NCI-H526 (cell line): ENCODE measurements at regions not wholly inside any gene's neighbourhood (a gene's known extent, or its start where the extent isn't known, plus 50 kb on each side); places are given as distances from the start of the nearest gene placed in this dataset.
A peak's percentile ranks its signal among the peaks of the same experiment; 100 is the strongest.
"Not testable (repeated sequence)": the region's sequence is repeated elsewhere in the genome, so short reads cannot be mapped to it uniquely, and the experiment has no call there.

Experiments
- DNase-seq, 2 experiments: peaks; one replicate each; lab custom pipeline; 2025; lab: John Stamatoyannopoulos, UW

GRCh38 chr21:31531967-31532366, 127.5 kb upstream of the SOD1 start:
- DNase-seq: no peak

- DNase-seq: peak in 1 of 2 experiments; percentile 34
Measured at GRCh38 chr21:31530897-31531705, 128.4 kb upstream of the SOD1 start.

DNA sequence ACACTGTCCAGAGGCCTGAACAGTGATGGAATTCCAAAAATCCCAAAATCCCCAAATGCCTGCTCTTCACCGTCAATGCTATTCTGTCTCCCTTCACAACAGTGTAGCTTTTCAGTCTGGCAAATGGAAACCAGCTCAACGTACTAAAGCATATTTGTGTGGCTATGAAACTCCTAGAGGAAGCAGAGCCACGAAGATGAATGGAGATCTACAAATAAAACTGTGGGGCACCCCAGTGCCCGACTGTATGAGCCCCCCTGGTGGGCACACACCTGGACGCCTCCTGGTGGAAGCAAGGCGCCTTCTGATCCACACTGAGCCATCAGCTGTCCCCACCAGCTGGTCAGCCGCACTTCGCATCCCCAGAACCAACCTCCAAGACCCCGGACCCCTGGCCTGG, 129.1 kb upstream of the SOD1 start:
- DNase-seq: no peak

DNA sequence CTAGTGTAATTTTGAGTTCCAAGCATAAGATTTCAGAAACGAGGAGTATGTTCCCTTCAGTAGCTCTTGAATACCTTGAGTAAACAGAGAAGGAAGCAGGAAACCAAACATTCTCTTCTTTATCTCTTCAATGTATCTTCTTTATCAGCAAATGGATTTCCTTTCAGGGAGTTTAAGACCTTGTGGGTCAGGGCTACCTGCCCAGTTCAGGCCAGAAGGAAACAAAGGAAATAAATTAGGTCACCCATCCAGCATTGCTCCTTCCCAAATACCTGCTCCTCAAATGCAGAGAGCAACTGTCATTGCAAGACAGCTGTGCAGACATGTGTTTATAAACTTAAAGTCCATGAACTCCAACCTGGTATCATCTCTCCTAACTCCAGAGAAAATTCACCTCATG, 130.1 kb upstream of the SOD1 start:
- no peak for DNase-seq

DNA sequence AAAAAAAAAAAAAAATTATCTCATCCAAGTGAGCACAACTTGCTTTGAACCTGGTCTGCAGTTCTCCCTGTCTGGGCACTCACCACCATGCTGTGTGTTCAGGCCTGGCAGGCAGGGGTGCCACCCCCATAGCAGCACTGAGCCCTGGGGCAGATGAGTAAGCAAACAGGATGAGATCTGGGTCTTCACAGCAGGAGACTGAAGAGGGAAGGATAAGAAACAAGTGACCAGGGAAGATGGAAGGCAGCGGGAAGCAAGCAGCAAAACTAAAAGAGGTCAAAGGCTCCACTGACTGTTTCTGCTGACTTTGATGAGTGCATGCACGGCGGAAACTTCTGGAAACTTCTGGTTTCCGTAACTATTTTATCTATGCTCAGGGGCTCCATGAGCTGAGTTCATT, 133.5 kb upstream of the SOD1 start:
- no peak for DNase-seq

DNA sequence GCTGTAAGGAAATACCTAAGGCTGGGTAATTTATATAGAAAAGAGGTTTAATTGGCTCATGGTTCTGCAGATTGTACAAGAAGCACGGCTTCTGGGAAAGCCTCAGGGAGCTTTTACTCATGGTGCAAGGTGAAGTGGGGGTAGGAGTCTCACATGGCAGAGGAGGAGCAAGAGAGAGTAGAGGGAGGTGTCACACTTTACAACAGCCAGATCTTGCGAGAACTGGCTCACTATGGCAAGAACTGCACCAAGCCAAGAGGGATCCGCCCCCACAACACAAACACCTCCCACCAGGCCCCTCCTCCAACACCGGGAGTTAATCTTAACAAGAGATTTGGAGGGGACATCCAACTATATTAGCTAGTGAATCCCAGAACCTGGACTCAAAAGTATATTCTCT, 135.4 kb upstream of the SOD1 start:
- no peak for DNase-seq

DNA sequence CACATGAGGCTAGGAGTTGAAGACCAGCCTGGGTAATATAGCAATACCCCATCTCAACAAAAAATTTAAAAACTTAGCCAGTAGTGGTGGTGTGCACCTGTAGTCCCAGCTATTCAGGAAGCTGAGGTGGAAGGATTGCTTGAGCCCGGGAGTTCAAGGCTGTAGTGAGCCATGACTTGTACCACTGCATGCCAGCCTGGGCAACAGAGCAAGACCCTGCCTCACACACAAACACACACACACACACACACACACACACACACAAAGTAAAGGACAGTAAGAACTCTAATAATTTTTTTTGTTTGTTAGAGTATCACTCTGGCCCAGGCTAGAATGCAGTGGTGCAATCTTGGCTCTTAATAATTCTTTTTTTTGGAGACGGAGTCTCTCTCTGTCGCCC, 138.0 kb upstream of the SOD1 start:
- DNase-seq: no peak

- peak in 1 of 2 experiments; percentile 19 for DNase-seq
Measured at GRCh38 chr21:31520561-31521098, 138.9 kb upstream of the SOD1 start.

- no peak for DNase-seq
Measured at GRCh38 chr21:31518580-31518979, 140.9 kb upstream of the SOD1 start.

DNA sequence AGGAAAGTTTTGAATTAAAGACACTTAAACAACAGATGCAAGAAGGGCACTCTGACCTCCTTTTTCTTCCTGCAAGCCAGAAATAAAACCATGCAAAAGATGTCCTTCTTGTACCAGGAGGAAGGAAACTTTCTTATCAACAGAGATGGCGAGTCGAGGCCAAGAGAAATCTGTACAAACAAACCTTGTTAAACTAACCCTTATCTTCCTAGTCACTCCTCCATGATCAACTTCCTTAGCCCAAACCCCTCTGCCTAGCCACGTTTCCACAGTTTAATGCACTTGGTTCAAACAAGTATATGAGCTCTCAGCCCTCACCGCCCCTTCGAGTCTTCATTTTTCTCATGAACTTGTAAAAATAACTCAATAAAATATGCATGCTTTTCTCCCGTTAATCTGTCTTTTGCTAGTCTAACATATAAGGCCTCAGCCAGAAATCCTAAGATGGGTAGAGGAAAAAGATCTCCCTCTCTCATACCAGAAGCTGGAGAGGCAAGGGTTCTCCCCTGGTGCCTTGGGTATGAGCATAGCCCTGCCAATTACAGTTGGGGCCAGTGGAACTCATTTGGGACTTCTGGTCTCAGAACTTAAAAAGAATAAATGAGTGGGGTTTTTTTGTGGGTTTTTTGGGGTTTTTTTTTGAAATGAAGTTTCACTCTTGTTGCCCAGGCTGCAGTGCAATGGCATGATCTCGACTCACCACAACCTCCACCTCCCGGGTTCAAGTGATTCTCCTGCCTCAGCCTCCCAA, 141.7 kb upstream of the SOD1 start:
- DNase-seq: no peak

DNA sequence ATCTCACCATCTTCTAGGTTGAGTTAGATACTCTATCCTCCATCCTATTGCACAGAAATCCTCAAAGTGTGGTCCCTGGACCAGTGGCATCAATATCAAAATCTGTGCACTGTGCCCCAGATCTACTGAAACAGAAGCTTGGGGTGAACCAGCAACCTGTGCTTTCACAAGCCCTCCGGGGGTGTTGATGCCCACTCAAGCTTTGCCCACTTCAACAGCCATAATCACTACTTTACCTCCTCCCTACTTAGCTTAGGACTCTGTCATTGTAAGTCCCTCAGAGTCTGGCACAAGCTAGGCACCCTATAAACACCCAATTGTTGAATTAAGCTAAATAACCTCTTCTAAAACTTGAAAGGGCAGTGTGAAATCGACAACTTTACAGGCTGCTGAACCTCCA, 144.2 kb upstream of the SOD1 start:
- no peak for DNase-seq

DNA sequence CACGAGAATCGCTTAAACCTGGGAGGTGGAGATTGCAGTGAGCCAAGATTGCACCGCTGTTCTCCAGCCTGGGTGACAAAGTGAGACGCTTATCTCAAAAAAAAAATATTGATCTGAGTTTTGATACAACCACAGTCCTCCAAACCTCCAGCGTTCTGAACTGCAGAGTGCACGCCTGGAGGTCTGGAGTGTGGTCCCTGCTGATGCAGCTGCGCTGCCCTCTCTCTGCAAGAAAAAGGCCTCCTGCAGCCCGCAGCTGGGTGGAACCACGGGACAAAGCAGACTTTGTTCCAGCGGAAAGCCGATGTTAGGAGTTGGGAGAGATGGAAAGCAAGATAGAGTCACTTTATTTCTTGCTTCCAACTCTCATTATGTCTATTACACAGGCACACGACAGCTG, 144.9 kb upstream of the SOD1 start:
- DNase-seq: peak; percentile 82 to 86

GRCh38 chr21:31513541-31513940, 146.0 kb upstream of the SOD1 start:
- DNase-seq: not testable (repeated sequence)

DNA sequence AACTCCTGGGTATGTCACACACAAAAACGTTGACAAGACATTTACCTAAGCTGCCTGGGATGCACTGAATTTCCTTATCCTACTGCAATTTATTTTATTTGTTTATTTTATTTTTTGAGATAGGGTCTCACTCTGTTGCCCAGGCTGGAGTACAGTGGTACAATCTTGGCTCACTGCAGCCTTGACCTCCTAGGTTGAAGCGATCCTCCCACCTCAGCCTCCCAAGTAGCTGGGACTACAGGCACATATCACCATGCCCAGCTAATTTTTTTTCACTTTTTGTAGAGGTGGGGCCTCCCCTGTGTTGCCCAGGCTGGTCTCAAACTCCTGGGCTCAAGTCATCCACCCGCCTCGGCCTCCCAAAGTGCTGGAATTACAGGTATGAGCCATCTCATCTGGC, 147.5 kb upstream of the SOD1 start:
- not testable (repeated sequence) for DNase-seq

DNA sequence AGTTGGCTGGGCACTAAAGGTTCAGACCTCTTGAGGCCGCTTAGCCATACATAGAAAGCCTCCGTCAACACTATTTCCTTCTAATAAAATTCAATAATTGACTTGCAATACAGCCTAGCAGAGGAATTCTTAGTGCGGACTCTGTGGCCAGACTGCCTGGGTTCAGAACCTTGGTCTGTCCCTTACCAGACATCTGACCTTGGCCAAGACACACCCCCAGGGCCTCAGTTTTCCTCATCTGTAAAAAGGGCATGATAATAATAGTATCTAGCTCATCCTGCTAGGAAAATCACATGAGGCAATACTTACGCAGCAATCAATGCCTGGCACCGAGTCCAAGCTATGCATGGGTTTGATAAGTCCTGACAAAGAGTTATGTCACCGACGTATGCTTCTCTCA, 148.2 kb upstream of the SOD1 start:
- no peak for DNase-seq

GRCh38 chr21:31509194-31510017, 150.1 kb upstream of the SOD1 start:
- DNase-seq: peak in 1 of 2 experiments; percentile 32

- no peak for DNase-seq
Measured at GRCh38 chr21:31505975-31506374, 153.5 kb upstream of the SOD1 start.

GRCh38 chr21:31503939-31504338, 155.6 kb upstream of the SOD1 start:
- no peak for DNase-seq

DNA sequence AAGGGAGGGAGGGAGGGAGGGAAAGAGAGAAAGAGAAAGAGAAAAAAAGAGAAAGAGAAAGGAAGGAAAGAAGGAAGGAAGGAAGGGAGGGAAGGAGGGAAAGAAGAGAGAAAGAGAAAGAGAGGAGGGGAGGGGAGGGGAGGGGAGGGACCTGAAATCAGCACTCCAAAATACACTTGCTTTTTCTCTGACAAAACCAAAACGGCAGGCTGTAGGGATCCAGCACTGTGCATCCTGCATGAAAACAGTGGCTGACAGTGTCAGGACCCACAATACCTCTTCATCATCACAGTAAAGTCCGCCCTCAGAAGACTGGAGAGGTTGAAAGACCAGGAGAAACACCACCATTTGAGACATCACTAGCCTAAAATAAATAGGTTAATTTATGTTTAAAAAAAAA, 156.0 kb upstream of the SOD1 start:
- no peak for DNase-seq

DNA sequence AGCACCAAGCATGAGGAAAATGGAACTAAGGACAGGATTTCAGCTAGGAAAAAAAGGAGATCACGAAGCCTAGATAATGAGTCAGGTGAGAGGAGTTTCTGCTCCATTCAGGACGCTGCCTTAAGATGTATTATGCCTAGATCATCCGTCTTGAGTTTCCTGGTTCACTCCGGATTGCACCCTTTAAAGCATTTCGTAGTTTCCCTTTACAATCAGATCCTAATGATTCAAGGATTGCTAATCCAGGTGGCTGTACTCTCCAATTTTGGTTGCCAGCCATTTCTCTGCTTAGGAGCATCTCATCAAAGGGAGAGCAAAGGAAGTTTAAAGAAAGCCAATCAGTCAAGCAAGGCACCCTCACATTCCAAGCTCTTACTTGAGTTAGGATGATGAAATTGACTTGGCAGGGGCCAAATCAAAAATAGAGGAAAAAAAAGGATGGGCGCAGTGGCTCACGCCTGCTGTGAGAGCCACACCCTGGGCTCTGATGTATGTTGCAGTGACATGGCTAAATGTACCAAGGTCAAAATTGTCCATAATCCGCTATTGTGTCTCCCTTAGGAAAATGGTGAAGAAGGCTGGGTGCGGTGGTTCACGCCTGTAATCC, 156.9 kb upstream of the SOD1 start:
- no peak for DNase-seq

GRCh38 chr21:31501926-31502325, 157.6 kb upstream of the SOD1 start:
- no peak for DNase-seq

DNA sequence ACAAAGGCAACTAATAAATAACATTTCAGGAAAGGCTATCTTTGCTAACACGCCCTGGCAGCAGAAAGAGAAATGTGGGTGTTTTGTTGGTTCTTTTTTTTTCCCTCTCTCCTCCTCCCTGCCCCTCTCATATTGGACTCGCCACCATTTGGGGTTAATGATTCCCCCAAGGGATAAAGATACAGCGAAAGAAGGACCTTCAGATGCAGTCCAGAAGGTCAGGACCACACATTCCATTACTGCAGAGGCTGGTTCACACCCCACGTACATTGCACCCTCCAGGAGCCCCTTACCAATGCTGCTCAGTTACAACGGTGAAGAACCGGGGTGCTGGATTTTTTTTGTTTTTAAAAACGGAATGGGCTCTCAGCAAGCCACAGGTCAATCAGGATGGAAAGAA, 156.9 kb upstream of the TIAM1 start:
- no peak for DNase-seq
